Transverse colon (tissue), 4 donors: ENCODE measurements at regions not wholly inside any gene's neighbourhood (a gene's known extent, or its start where the extent isn't known, plus 50 kb on each side); places are given as distances from the start of the nearest gene placed in this dataset.
"Not testable (repeated sequence)": the region's sequence is repeated elsewhere in the genome, so short reads cannot be mapped to it uniquely, and the experiment has no call there.

Experiments
- DNase-seq: peaks from one replicate; pipeline ENCODE4 v3.0.0-alpha.2; 2019
- H3K27ac ChIP-seq, 4 donors: fragments of 200-600 bp; sonication (generic); 2 replicates each; pipeline ENCODE4 v1.5.1; 2016 to 2018; ENCODE audit warnings: inconsistent platforms in 4 of 4
- H3K27me3 ChIP-seq: fragments of 200-600 bp; sonication (generic); 2 replicates; pipeline ENCODE4 v1.5.1; 2017; ENCODE audit warnings: inconsistent platforms
- H3K36me3 ChIP-seq, 4 donors: fragments of 200-600 bp; sonication (generic); 2 replicates each; pipeline ENCODE4 v1.5.1; 2017 to 2019; ENCODE audit warnings: inconsistent platforms in 4 of 4
- H3K4me1 ChIP-seq, 4 donors: fragments of 200-600 bp; sonication (generic); 2 replicates each; pipeline ENCODE4 v1.5.1; 2017 to 2020; ENCODE audit warnings: inconsistent platforms in 4 of 4
- H3K4me3 ChIP-seq, 4 donors: fragments of 200-600 bp; sonication (generic); 1 replicate in 1 of 4; 2 replicates in 3 of 4; pipeline versions ENCODE4 v1.5.1 to v1.6.1; 2017 to 2019; ENCODE audit warnings: inconsistent platforms in 4 of 4
- H3K9me3 ChIP-seq, 2 donors: fragments of 200-600 bp; sonication (generic); 2 replicates each; pipeline ENCODE4 v1.5.1; 2017 to 2019; ENCODE audit warnings: inconsistent platforms in 2 of 2
- POLR2AphosphoS5 ChIP-seq, 3 donors: sonication (generic); formaldehyde crosslinking; IDR thresholded peaks; one replicate each; pipeline ENCODE4 v1.6.1; 2016; ENCODE audit warnings: antibody characterized with exemption in 3 of 3
- WGBS, 2 donors: methylation state at CpG; one replicate each; pipeline ENCODE4 v1.1.5; 2018; ENCODE audit warnings: low coverage in 1 of 2; 5-methylcytosine and 5-hydroxymethylcytosine counted together
- in situ Hi-C, 4 donors: fragments of 200-750 bp; cut with MboI; loops; one replicate each; pipeline versions ENCODE4 v1.15.0 to v1.15.1; 2017; ENCODE audit warnings: low sequenced_read_pairs in 3 of 4, low pct_ligation_motif_present in 1 of 4, low pct_unique_long_range_greater_than_20kb in 1 of 4
- intact Hi-C: fragments of 100-400 bp; cut with DNase I; formaldehyde crosslinking; loops from one replicate; pipeline ENCODE4 v1.15.1; 2023; ENCODE audit warnings: low total_unique reads

DNA sequence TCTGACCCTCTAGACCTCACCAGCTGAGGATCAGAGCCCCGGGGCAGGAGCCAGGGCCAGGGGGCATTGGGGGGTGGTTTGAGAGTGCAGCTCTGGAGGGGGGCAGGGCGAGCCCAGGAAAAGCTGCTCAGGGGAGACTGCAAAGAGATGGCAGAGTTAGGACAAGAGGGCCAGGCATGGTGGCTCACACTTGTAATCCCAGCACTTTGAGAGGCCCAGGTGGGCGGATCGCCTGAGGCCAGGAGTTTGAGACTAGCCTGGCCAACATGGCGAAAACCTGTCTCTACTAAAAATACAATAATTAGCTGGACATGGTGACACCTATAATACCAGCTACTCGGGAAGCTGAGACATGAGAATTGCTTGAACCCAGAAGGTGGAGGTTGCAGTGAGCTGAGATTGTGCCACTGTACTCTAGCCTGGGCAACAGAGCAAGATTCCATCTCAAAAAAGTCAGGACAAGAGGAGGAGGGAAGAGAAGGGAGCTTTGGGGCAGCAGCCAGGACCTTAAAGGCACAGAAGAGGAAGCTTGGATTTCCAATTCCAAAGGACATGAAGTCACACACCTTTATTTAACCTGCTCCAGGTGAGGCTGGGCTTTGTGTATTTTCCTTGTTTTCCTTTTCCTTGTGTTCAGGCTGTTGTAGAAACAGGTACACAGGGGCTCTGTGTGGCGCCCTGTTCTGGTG is 180.5 kb upstream of the OSBPL11 start:
- H3K4me3 ChIP-seq, H3K9me3 ChIP-seq, H3K4me1 ChIP-seq, in situ Hi-C loops, H3K27me3 ChIP-seq, H3K36me3 ChIP-seq, intact Hi-C loops: not testable (repeated sequence)
- 72% methylated on average over 6 of the region's 7 CpGs; no CpG with 5 or more reads in 1 of the 2 donors for WGBS, 2 donors
- TF ChIP-seq POLR2AphosphoS5 (IDR thresholded peaks at IDR 0.05), result peak in 1 of 3 donors; percentile 13
- peak; percentile 46 for DNase-seq
- peak overlapping the region; percentile 64 to 88 (median 83) for H3K27ac ChIP-seq

DNA sequence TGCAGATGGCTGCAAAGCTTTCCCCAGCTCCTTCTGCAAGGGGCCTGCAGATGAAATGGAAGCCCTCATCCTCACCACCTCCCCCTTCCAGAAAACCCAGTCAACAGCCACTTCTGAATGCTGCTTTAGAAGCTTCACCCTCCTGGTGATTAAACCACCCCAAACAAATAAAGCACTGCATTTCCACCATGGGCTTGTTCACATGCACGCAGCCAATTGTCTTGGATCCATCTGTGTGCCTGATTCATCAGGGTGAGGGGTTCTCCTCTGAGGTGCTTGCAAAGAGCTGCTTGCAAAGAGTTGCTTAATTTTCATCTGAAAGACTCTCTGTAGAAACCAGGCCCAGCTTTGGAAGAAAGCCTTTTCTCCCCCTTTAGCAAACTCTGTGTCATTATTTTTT is 184.0 kb upstream of the OSBPL11 start:
- H3K36me3 ChIP-seq, H3K4me1 ChIP-seq, DNase-seq, intact Hi-C loops, H3K27ac ChIP-seq, H3K9me3 ChIP-seq, in situ Hi-C loops, H3K27me3 ChIP-seq, H3K4me3 ChIP-seq: not testable (repeated sequence)
- 60 to 75% methylated on average over 1 of the region's 1 CpG for WGBS, 2 donors

DNA sequence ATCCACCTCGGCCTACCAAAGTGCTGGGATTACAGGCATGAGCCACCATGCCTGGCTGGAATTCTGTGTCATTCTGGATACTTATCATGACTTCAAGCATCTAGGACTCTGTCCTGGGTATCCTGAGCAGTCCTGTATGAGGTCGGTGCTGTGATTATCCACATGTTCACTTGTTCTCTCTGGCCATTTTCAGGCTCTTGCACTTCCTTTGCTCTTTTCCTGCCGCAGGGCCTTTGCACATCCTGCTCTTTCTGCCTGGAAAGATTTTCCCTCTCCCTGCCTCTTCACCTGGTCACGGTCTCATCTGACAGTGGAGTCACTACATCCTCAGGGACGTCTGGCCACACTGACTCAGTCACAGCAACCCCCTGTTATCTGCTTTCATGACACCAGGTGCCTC is 184.6 kb upstream of the OSBPL11 start:
- in situ Hi-C loops, H3K4me3 ChIP-seq, intact Hi-C loops, H3K27ac ChIP-seq, DNase-seq, H3K27me3 ChIP-seq, H3K36me3 ChIP-seq, H3K9me3 ChIP-seq, H3K4me1 ChIP-seq: not testable (repeated sequence)
- 77 to 88% methylated on average over 5 of the region's 5 CpGs for WGBS, 2 donors

GRCh38 chr3:125781678-125782077 is 186.4 kb upstream of the OSBPL11 start:
- H3K36me3 ChIP-seq, result not testable (repeated sequence)

GRCh38 chr3:125790312-125790711 is 178.7 kb upstream of the ROPN1B start:
- in situ Hi-C loops, result not testable (repeated sequence)

More at GRCh38 chr3:125781678-125782077, 186.4 kb upstream of the OSBPL11 start:
- H3K27ac ChIP-seq, DNase-seq, H3K9me3 ChIP-seq, H3K4me3 ChIP-seq, intact Hi-C loops, H3K27me3 ChIP-seq, in situ Hi-C loops, H3K4me1 ChIP-seq: not testable (repeated sequence)
- 88 to 100% methylated on average over 1 to 2 of the region's 2 CpGs for WGBS, 2 donors

DNA sequence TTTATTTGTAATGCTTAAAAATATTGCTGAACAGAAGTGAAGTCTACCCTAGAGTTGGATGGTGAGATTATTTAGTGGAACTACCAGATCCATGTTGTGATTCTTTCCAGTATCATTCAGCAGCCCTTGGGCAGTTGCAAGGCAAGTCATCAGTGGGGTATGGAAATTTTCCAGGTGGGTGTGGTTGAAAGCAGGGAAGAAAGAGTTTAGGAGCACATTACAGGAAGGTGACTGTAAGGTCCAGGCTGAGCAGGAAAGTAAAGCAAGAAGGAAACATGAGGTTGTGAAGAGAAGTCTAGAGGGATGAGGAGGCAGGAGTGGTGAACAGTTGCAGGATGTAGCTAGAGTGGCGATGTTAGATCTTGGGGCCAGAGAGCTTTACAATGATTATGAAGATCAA is 178.0 kb upstream of the ROPN1B start:
- DNase-seq, H3K36me3 ChIP-seq: not testable (repeated sequence)

More at GRCh38 chr3:125790312-125790711, 178.7 kb upstream of the ROPN1B start:
- 93% methylated on average over 3 of the region's 3 CpGs; no CpG with 5 or more reads in 1 of the 2 donors for WGBS, 2 donors
- H3K36me3 ChIP-seq, H3K4me3 ChIP-seq, DNase-seq, H3K9me3 ChIP-seq, H3K4me1 ChIP-seq, intact Hi-C loops, H3K27ac ChIP-seq, H3K27me3 ChIP-seq: not testable (repeated sequence)

DNA sequence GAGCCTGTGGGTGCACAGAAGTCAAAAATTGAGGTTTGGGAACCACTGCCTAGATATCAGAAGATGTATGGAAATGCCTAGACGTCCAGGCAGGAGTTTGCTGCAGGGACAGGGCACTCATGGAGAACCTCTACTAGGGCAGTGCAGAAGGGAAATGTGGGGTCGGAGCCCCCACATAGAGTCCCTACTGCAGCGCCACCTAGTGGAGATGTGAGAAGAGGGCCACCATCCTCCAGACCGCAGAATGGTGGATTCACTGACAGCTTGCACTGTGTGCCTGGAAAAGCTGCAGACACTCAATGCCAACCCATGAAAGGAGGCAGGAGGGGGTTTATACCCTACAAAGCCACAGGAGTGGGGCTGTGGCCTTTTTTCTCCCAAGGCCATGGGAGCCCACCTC is 159.0 kb upstream of the ROPN1B start:
- intact Hi-C loops, H3K36me3 ChIP-seq, in situ Hi-C loops: not testable (repeated sequence)

More for the DNA sequence above, 178.0 kb upstream of the ROPN1B start:
- H3K4me1 ChIP-seq, H3K27ac ChIP-seq, H3K4me3 ChIP-seq, H3K9me3 ChIP-seq, H3K27me3 ChIP-seq, intact Hi-C loops, in situ Hi-C loops: not testable (repeated sequence)
- WGBS, 2 donors, result 92 to 100% methylated on average over 1 of the region's 1 CpG

GRCh38 chr3:125822175-125822574 is 146.8 kb upstream of the ROPN1B start:
- H3K27ac ChIP-seq, in situ Hi-C loops: not testable (repeated sequence)
- 82% methylated on average over 5 of the region's 5 CpGs; no CpG with 5 or more reads in 1 of the 2 donors for WGBS, 2 donors

More for the DNA sequence above, 159.0 kb upstream of the ROPN1B start:
- H3K4me3 ChIP-seq, H3K27ac ChIP-seq, H3K4me1 ChIP-seq, DNase-seq, H3K27me3 ChIP-seq: not testable (repeated sequence)
- peaks cover 11 to 22% of the 10 kb centered on the region in 2 donors for H3K9me3 ChIP-seq
- WGBS, 2 donors, result 70% methylated on average over 4 of the region's 4 CpGs; no CpG with 5 or more reads in 1 of the 2 donors

GRCh38 chr3:125831005-125831750 is 137.8 kb upstream of the ROPN1B start:
- H3K9me3 ChIP-seq, H3K4me3 ChIP-seq, DNase-seq, H3K4me1 ChIP-seq, intact Hi-C loops, H3K36me3 ChIP-seq, H3K27me3 ChIP-seq, in situ Hi-C loops, H3K27ac ChIP-seq: not testable (repeated sequence)
- 90% methylated on average over 2 of the region's 2 CpGs for WGBS, 2 donors

More at GRCh38 chr3:125822175-125822574, 146.8 kb upstream of the ROPN1B start:
- H3K9me3 ChIP-seq, H3K4me3 ChIP-seq, H3K36me3 ChIP-seq, intact Hi-C loops, H3K4me1 ChIP-seq, H3K27me3 ChIP-seq, DNase-seq: not testable (repeated sequence)

GRCh38 chr3:125835562-125835961 is 133.4 kb upstream of the ROPN1B start:
- in situ Hi-C loops, H3K9me3 ChIP-seq, H3K4me1 ChIP-seq, H3K4me3 ChIP-seq, H3K36me3 ChIP-seq, H3K27me3 ChIP-seq, intact Hi-C loops, H3K27ac ChIP-seq, DNase-seq: not testable (repeated sequence)
- 64 to 77% methylated on average over 4 to 8 of the region's 8 CpGs for WGBS, 2 donors
